HG03039 (cell line): ENCODE measurements at regions not wholly inside any gene's neighbourhood (a gene's known extent, or its start where the extent isn't known, plus 50 kb on each side); places are given as distances from the start of the nearest gene placed in this dataset.

ENCODE experiments used
- ATAC-seq: cut with Tn5 transposase; IDR thresholded peaks from one replicate; pipeline ENCODE4 v1.9.1; 2021; ENCODE audit warnings: mild to moderate bottlenecking, moderate library complexity; ENCODE audit not compliant: unreplicated experiment

- ATAC-seq: no peak
Observed at GRCh38 chr22:49364398-49364797, 463.3 kb downstream of the BRD1 start.

- no peak for ATAC-seq
Observed at GRCh38 chr22:49363526-49364230, 464.0 kb downstream of the BRD1 start.

GRCh38 chr22:49362211-49362839 lies 465.3 kb downstream of the BRD1 start:
- no peak for ATAC-seq

GRCh38 chr22:49361164-49361563 lies 466.5 kb downstream of the BRD1 start:
- no peak for ATAC-seq

- no peak for ATAC-seq
Observed at GRCh38 chr22:49360746-49361145, 466.9 kb downstream of the BRD1 start.

- no peak for ATAC-seq
Observed at GRCh38 chr22:49359076-49359475, 468.6 kb downstream of the BRD1 start.

GRCh38 chr22:49357661-49358440 lies 469.8 kb downstream of the BRD1 start:
- ATAC-seq: no peak

GRCh38 chr22:49356428-49356827 lies 471.2 kb downstream of the BRD1 start:
- no peak for ATAC-seq

- no peak for ATAC-seq
Observed at GRCh38 chr22:49355211-49355920, 472.3 kb downstream of the BRD1 start.

GRCh38 chr22:49354516-49355210 lies 473.0 kb downstream of the BRD1 start:
- no peak for ATAC-seq

GRCh38 chr22:49353235-49353634 lies 474.4 kb downstream of the BRD1 start:
- ATAC-seq: no peak

- no peak for ATAC-seq
Observed at GRCh38 chr22:49352361-49353169, 475.1 kb downstream of the BRD1 start.

- ATAC-seq: no peak
Observed at GRCh38 chr22:49351761-49352227, 475.9 kb downstream of the BRD1 start.

- no peak for ATAC-seq
Observed at GRCh38 chr22:49350441-49351121, 477.1 kb downstream of the BRD1 start.

GRCh38 chr22:49349841-49350381 lies 477.8 kb downstream of the BRD1 start:
- no peak for ATAC-seq

GRCh38 chr22:49349181-49349835 lies 478.4 kb downstream of the BRD1 start:
- ATAC-seq: no peak

- ATAC-seq: no peak
Observed at GRCh38 chr22:49348631-49349030, 479.0 kb downstream of the BRD1 start.

GRCh38 chr22:49347376-49347775 lies 480.3 kb downstream of the BRD1 start:
- no peak for ATAC-seq
